Small intestine (tissue), 7 donors: ENCODE measurements at regions not wholly inside any gene's neighbourhood (a gene's known extent, or its start where the extent isn't known, plus 50 kb on each side); places are given as distances from the start of the nearest gene placed in this dataset.

Experiments used
- DNase-seq, 2 donors: peaks; one replicate each; pipeline versions ENCODE4 v3.0.0 to v3.0.0-alpha.2; 2013
- FAIRE-seq: peaks from 2 replicates; lab custom pipeline; 2012; peaks lifted over from hg19 to GRCh38; lab: Jason Lieb, UNC
- H3K27ac ChIP-seq, 3 donors: one replicate each; pipeline ENCODE4 v1.5.1; 2013; ENCODE audit warnings: low read length in 2 of 3, mild to moderate bottlenecking in 2 of 3, control low read depth in 1 of 3, inconsistent platforms in 1 of 3, low read depth in 1 of 3, moderate library complexity in 1 of 3
- H3K27me3 ChIP-seq, 3 donors: one replicate each; pipeline ENCODE4 v1.6.1; 2013; ENCODE audit warnings: low read length in 3 of 3, inconsistent platforms in 1 of 3; ENCODE audit not compliant: control insufficient read depth in 3 of 3, insufficient read depth in 3 of 3
- H3K36me3 ChIP-seq, 3 donors: one replicate each; pipeline ENCODE4 v1.6.1; 2013; ENCODE audit warnings: low read length in 3 of 3, inconsistent platforms in 1 of 3, low read depth in 1 of 3, mild to moderate bottlenecking in 1 of 3, moderate library complexity in 1 of 3; ENCODE audit not compliant: control insufficient read depth in 3 of 3, insufficient read depth in 2 of 3
- H3K4me1 ChIP-seq, 3 donors: one replicate each; pipeline ENCODE4 v1.6.1; 2013; ENCODE audit warnings: low read length in 2 of 3, inconsistent platforms in 1 of 3, low read depth in 1 of 3, mild to moderate bottlenecking in 1 of 3, moderate library complexity in 1 of 3; ENCODE audit not compliant: control insufficient read depth in 3 of 3, insufficient read depth in 2 of 3
- H3K4me3 ChIP-seq, 3 donors: one replicate each; pipeline ENCODE4 v1.5.1; 2013; ENCODE audit warnings: low read length in 3 of 3, control low read depth in 1 of 3, inconsistent platforms in 1 of 3, low read depth in 1 of 3, mild to moderate bottlenecking in 1 of 3, moderate library complexity in 1 of 3
- H3K9me3 ChIP-seq, 2 donors: one replicate each; pipeline ENCODE4 v1.6.1; 2013; ENCODE audit warnings: low read depth in 1 of 2, low read length in 1 of 2; ENCODE audit not compliant: control insufficient read depth in 2 of 2, insufficient read depth in 1 of 2
- WGBS, 3 donors: extraction: QIAGEN DNeasy Blood & Tissue Kit; methylation state at CpG; one replicate each; pipeline ENCODE4 v1.1.7; 2013; 5-methylcytosine and 5-hydroxymethylcytosine counted together
- donor health status: healthy with polysubstance abuse.
- donor health status: control.
- donor health status: control.
- donor health status: Bipolar disorder and iron deficiency.
- donor health status: healthy.

DNA sequence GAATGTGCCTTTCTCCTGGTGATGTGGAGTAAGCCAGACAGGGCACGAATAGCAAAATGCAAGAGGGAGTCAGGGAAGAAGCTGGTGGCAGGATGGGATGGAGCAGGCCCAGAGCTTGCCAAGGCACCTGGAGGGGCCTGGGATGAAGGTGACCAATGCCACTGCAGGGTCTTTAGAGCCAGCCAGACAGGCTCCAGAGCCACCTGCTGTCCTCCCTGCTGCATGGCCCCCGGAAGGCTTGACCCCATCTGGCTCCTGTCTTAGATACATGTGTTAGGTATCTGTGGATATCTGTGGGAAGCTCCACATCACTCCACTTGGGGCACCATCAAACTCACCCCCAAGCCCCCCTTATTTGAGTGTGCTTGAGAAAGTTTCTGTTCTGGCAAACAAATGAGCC lies 99.9 kb upstream of the ATL2 start:
- Histone ChIP-seq H3K27me3 (no peaks in the 10 kb centered on the region), H3K9me3 (peaks cover 0 to 14% of the 10 kb centered on the region in 2 donors), H3K36me3 (no peaks in the 10 kb centered on the region), H3K4me3 (no peak overlapping the region), H3K4me1 (peaks cover 0 to 5% (median 0%) of the 10 kb centered on the region in 3 donors), H3K27ac (no peak overlapping the region)
- no peak for FAIRE-seq
- DNase-seq: no peak
- 82 to 93% (median 83%) methylated on average over 2 of the region's 2 CpGs for WGBS, 3 donors

DNA sequence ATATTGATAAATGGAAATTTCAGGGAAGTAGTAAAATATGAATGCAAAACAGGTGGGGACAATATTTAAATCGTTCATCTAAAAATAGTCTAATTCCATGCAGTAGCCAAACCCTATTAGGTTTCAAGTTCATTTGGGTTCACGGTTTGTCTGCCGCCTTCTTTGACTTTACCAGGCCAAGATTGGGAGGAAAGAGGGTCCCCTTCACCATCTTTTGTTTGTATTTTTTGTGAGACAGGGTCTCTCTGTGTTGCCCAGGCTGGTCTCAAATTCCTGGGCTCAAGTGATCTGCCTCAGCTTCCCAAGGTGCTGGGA lies 98.5 kb upstream of the ATL2 start:
- FAIRE-seq: no peak
- Histone ChIP-seq H3K27ac (no peak overlapping the region), H3K4me1 (peaks cover 0 to 5% (median 0%) of the 10 kb centered on the region in 3 donors), H3K27me3 (no peaks in the 10 kb centered on the region), H3K9me3 (peaks cover 0 to 7% of the 10 kb centered on the region in 2 donors), H3K4me3 (no peak overlapping the region), H3K36me3 (no peaks in the 10 kb centered on the region)
- no peak for DNase-seq
- WGBS, 3 donors: 62 to 89% (median 73%) methylated on average over 3 of the region's 3 CpGs

GRCh38 chr2:38474715-38475566 lies 97.9 kb upstream of the ATL2 start:
- H3K27me3 ChIP-seq: no peaks in the 10 kb centered on the region
- H3K27ac ChIP-seq: no peak overlapping the region
- peaks cover 0 to 5% (median 0%) of the 10 kb centered on the region in 3 donors for H3K4me1 ChIP-seq
- H3K4me3 ChIP-seq: no peak overlapping the region
- DNase-seq: peak; percentile 63 to 77
- H3K9me3 ChIP-seq: peaks cover 0 to 1% of the 10 kb centered on the region in 2 donors
- FAIRE-seq: no peak
- H3K36me3 ChIP-seq: no peaks in the 10 kb centered on the region
- WGBS, 3 donors: 47 to 80% (median 50%) methylated on average over 6 of the region's 6 CpGs

DNA sequence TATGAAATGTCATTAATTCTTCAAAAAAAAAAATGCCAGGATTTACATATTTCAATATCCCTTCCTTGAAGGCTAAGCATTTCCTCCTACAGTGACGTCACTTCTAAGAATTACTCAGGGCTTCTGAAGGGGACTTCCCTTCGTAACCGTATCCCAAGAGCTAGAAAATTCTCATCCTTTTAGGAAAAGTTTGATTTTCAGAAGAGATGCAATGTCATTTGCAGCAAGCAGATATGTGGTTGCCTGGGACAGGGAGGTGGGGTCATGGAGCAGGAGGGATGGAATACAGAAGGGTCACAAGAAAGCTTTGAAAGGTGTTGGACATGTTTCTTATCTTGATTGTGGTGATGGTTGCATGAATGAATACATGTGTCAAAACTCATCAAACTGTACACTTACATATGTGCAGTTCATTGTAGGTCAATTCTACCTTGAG lies 97.0 kb upstream of the ATL2 start:
- DNase-seq (no peak), FAIRE-seq (no peak)
- Histone ChIP-seq H3K27me3 (no peaks in the 10 kb centered on the region), H3K4me3 (no peak overlapping the region), H3K4me1 (peaks cover 0 to 5% (median 0%) of the 10 kb centered on the region in 3 donors), H3K36me3 (no peaks in the 10 kb centered on the region), H3K9me3 (no peaks in the 10 kb centered on the region), H3K27ac (no peak overlapping the region)
- WGBS, 3 donors: 61 to 84% (median 71%) methylated on average over 3 of the region's 3 CpGs

DNA sequence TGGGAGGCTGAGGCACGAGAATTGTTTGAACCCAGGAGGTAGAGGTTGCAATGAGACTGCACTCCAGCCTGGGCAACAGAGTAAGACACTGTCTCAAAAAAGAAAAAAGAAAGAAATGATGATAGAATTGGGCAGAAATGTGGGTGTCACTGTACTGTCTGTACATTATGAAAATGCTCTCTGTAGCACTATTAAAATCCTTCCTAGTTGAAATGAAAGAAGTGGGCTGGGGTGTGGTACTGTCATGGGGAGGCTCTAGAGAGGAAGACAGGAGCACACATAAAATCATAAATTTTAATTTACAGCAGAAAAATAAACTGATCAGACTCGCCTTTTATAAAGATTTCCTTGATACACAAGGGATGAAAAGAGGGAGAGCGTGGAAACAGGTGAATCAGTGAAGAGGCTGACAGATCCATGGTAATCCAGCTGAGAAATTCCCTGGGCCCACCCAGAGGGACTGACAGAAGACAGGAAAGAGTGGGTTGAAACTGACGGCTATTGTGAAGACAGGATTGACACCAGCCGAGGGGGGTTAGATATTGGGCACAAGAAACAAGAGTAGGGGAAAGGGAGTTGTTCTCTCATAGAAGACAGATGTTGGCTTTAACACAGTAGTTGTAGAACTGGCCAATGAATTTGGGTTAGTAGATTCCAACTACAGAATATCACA lies 96.4 kb upstream of the ATL2 start:
- H3K4me3 ChIP-seq: no peak overlapping the region
- H3K4me1 ChIP-seq: peaks cover 0 to 5% (median 0%) of the 10 kb centered on the region in 3 donors
- H3K36me3 ChIP-seq: no peaks in the 10 kb centered on the region
- FAIRE-seq (no peak), DNase-seq (no peak)
- H3K27me3 ChIP-seq: no peaks in the 10 kb centered on the region
- WGBS, 3 donors: 78 to 88% (median 83%) methylated on average over 5 of the region's 5 CpGs
- H3K9me3 ChIP-seq: no peaks in the 10 kb centered on the region
- H3K27ac ChIP-seq: no peak overlapping the region

- no peaks in the 10 kb centered on the region for H3K9me3 ChIP-seq
- no peak overlapping the region for H3K4me3 ChIP-seq
- DNase-seq: no peak
- no peak for FAIRE-seq
- H3K27me3 ChIP-seq: no peaks in the 10 kb centered on the region
- WGBS, 3 donors: 83 to 86% (median 84%) methylated on average over 3 of the region's 3 CpGs
- no peaks in the 10 kb centered on the region for H3K36me3 ChIP-seq
- H3K27ac ChIP-seq: no peak overlapping the region
- H3K4me1 ChIP-seq: peaks cover 0 to 10% (median 0%) of the 10 kb centered on the region in 3 donors
Measured at GRCh38 chr2:38470115-38470514, 93.0 kb upstream of the ATL2 start.

DNA sequence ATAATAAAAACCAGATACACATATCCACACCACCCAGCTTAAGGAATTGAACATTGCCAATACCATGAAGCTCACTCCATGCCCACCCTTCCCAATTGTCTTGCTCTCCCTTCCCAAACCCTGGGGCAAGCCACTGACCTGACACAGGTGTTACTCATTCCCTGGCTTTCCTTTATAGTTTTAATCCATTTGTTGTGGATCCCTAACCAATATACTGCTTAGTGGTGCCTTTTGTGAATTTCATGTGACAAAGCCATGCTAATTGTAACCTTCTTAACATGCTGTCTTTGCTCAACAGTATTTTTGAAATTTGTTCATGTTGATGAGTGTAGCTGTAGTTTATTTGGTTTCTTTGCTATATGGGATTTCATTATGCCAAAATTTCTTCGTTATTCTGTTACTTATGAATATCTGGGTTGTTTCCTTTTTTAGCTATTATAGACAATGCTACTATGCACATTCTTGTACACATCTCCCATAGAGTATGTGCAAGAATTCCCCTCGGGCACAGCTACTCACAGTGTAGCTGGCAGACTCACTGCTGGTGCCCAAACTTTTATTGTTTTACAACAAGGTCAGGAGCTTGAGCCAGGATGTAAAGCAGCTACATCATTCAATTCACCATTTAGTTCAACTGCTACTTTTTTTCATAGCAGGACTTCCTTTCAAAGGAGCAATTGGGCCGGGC lies 90.8 kb upstream of the ATL2 start:
- Histone ChIP-seq H3K27ac (peak overlapping the region in 1 of 3 donors; percentile 28), H3K4me1 (peaks cover 0 to 6% (median 0%) of the 10 kb centered on the region in 3 donors), H3K4me3 (no peak overlapping the region), H3K27me3 (no peaks in the 10 kb centered on the region), H3K9me3 (no peaks in the 10 kb centered on the region), H3K36me3 (no peaks in the 10 kb centered on the region)
- no peak for FAIRE-seq
- DNase-seq: no peak
- 50 to 55% (median 51%) methylated on average over 3 of the region's 3 CpGs for WGBS, 3 donors
